Left ventricle myocardium superior (tissue), 1 donor: ENCODE measurements at regions not wholly inside any gene's neighbourhood (a gene's known extent, or its start where the extent isn't known, plus 50 kb on each side); places are given as distances from the start of the nearest gene placed in this dataset.
"Not testable (repeated sequence)": the region's sequence is repeated elsewhere in the genome, so short reads cannot be mapped to it uniquely, and the experiment has no call there.

Experiments
- ATAC-seq: fragments of 200-7000 bp; cut with Tn5 transposase; one replicate; pipeline ENCODE4 v1.9.1; 2020; ENCODE audit warnings: mild to moderate bottlenecking, moderate library complexity
- DNase-seq: peaks from one replicate; pipeline ENCODE4 v3.0.0-alpha.2; 2020
- intact Hi-C: fragments of 100-400 bp; cut with micrococcal nuclease; formaldehyde crosslinking; loops from one replicate; pipeline ENCODE4 v1.11.0; 2022
- donor health status: DM: no; HTN: yes; CAD: no; lungs with severe emphysema.

GRCh38 chr1:201633297-201633696 lies 94.4 kb downstream of the NAV1 start:
- peak; percentile 65 for DNase-seq
- intact Hi-C loops: loop anchor here (10.0 kb wide), 1 partner anchor 62 kb away; no protein-coding TSS in a partner anchor
- peak; percentile 84 for ATAC-seq

DNA sequence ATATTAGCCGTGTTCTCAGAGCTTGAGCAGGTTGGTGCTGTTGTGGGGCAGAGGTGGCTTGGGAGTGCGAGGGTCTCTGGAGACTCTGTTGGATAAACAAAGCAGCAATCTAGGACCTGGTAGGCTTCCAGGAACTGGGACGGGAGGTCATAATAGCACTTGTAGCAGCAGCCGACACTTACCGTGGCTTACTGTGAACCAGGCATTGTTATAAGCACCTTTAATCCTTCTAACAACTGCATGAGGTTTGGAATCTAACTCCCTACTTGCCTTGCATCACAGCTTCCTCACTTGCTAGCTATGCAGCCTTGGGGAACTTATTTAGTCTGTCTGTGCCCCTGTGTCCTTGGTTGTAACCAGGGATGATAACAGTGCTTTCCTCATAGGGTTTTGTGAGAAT lies 94.9 kb downstream of the NAV1 start:
- no peak for DNase-seq
- ATAC-seq: peak; percentile 3
- intact Hi-C loops: loop anchor here (10.0 kb wide), 1 partner anchor 61 kb away; no protein-coding TSS in a partner anchor

GRCh38 chr1:201634261-201634660 lies 95.3 kb downstream of the NAV1 start:
- intact Hi-C loops: loop anchor here (10.0 kb wide), 1 partner anchor 61 kb away; no protein-coding TSS in a partner anchor
- DNase-seq: no peak
- ATAC-seq: no peak

DNA sequence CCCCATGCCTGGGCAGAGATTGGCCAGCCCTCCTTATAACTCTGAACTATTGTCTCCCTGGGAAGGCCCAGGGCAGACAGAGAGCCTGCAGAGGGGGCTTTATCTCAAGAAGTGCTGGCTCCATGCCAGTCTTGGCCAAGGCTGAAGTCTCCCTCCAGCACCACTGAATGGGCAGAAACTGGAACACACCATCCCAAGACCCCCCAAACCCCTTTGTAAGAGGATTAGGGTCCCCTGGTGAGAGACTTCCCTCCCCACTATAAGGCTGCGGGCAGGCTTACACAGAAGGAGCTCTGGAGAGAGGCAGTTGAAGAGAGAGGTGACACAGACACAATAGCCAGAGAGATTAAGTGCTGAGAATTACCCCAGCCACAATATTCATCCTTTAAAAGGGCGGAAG lies 97.2 kb downstream of the NAV1 start:
- intact Hi-C loops: loop anchor here (10.0 kb wide), 1 partner anchor 59 kb away; no protein-coding TSS in a partner anchor
- no peak for ATAC-seq
- DNase-seq: no peak

GRCh38 chr1:201636510-201636971 lies 97.6 kb downstream of the NAV1 start:
- no peak for DNase-seq
- no peak for ATAC-seq
- intact Hi-C loops: loop anchor here (10.0 kb wide), 1 partner anchor 58 kb away; no protein-coding TSS in a partner anchor

DNA sequence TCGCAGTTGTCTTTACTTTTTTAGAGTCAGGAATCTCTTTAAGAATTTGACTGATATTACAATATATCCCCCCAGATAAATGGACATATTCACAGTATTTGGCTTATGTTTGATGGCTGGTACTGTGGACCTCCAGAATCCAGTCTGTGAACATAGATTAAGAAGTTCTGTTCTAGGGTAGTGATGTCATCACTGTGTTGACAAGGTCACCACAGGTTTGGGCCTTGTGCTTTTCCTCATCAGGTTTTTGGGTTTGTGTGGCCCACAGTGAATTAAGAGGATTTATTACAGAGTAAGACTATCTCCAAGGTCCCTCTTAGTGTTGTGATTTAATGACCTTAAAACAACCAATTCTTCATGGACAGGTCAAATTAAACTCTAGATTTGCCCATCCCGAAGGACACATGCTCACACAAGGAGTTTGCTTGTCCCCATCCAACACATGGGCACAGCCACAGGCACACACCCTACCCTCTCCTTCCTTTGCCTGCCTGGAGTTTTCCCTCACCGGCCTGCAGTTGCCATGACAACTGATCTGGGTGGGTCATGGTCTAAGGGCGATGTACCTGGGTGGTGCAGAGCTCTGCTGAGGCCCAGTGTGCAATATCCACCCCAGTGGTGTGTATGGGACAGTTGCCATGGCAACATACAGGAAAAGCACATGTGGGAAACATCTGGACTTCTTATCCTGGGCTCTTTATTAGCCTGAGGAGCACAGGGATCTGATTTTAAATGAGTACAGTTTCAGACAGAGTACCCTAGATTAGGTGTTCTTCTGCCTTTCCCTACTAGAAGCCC lies 98.6 kb downstream of the NAV1 start:
- no peak for DNase-seq
- intact Hi-C loops: loop anchor here (10.0 kb wide), 1 partner anchor 57 kb away; no protein-coding TSS in a partner anchor
- ATAC-seq: peak; percentile 34

DNA sequence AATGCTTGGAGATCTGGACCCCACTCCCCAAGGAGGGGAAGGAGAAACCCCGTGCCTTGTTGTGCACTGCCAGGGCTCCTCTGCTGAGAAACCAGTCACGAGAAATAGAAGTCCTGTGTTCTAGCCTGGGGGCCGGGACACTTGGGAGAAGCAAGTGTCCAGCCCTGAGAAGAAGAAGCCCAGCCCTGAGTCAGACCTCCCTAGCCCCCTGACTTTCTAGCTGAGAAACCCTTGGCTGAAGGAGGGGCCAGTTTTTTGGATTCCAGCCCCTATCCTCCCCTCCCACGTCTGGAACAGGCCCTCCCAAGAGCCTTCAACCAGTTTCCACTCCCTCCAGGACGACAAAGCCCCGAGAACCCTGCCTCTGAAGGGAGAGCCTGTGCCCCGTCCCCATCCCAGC lies 100.5 kb downstream of the NAV1 start:
- no peak for DNase-seq
- intact Hi-C loops: loop anchor here (10.0 kb wide), 1 partner anchor 55 kb away; no protein-coding TSS in a partner anchor
- ATAC-seq: peak; percentile 41

GRCh38 chr1:201639826-201640225 lies 100.9 kb downstream of the NAV1 start:
- DNase-seq: no peak
- peak; percentile 29 for ATAC-seq
- intact Hi-C loops: loop anchor here (10.0 kb wide), 1 partner anchor 55 kb away; no protein-coding TSS in a partner anchor

DNA sequence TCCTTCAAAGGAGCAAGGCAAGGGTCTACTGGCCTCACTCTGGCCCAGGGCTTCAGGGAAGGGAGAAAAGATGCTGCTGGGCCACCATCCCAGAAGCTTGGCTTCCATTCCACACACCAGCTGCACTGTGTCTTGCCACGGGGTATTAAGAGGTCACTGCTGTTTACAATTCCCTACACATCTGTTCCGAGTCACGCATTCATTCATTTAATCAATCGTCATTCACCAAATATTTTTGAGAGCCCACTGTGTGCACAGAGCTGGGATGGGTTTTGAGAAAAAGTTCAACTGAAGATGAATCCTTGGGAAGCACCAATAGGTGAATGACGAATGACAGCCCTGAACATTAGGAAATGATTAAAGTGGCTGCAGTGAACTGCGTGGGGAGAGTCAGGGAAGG lies 101.7 kb downstream of the NAV1 start:
- intact Hi-C loops: no loop called here
- ATAC-seq (peak; percentile 80), DNase-seq (peak; percentile 77)

DNA sequence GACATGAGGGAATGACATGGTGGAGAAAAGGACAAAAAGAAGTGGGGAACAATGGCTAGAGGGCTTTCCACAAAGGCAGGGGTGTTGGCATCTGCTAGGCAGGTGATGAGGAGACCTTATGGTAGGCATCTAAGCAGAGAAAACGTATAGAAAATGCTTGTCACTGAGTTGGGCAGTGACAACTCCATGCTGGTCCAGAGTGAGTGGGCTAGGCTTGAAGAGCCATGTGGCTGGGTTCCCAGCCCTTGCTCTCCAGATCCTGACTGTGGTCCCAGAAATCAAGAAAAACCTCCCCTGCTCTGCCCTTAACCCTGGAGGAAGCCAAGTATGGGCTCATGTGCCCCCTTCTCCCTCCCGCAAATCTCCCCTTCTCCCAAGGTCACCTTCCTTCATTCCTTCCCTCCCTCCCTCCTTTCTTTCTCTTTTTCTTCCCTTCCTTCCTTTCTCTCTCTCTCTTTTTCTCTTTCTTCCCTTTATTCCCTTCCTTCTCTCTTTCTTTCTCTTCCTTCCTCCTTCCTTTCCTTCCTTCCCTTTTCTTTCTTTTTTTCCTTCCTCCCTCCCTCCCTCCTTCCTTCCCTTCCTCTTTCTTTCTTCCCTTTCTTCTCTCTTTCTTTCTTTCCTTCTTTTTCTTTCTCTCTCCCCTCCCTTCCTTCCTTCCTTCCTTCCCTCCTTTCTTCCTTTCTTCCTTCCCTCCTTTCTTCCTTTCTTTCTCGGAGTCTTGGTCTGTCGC lies 102.8 kb downstream of the NAV1 start:
- ATAC-seq (no peak), DNase-seq (no peak)
- intact Hi-C loops: no loop called here

- no peak for ATAC-seq
- no peak for DNase-seq
- intact Hi-C loops: no loop called here
These were observed 104.8 kb downstream of the NAV1 start for GRCh38 chr1:201643835-201644104.

DNA sequence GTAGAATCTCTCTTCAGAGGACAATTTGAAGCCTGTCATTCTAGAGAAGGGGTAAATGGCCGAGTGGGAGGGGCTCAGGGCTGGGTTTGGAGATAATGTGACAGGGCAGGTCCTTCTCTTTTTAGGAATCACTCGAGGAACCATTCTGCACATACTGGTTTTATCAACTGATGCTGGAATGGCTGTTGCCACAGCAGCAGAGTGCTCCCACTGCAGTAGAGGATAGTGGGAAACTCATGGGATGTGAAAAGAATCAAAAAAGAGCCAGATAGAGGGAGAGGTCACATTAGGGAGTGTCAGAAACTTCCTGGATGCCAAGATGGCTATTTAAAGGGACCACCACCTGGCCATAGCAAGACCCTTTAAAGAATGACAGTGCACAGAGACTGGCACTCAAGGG lies 105.3 kb downstream of the NAV1 start:
- intact Hi-C loops: no loop called here
- ATAC-seq: no peak
- DNase-seq: no peak

DNA sequence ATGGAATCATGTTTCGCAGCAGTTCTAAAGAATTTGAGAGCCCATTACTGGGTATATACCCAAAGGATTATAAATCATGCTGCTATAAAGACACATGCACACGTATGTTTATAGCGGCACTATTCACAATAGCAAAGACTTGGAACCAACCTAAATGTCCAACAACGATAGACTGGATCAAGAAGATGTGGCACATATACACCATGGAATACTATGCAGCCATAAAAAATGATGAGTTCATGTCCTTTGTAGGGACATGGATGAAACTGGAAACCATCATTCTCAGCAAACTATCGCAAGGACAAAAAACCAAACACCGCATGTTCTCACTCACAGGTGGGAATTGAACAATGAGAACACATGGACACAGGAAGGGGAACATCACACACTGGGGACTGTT lies 106.1 kb downstream of the NAV1 start:
- DNase-seq, ATAC-seq, intact Hi-C loops: not testable (repeated sequence)

DNA sequence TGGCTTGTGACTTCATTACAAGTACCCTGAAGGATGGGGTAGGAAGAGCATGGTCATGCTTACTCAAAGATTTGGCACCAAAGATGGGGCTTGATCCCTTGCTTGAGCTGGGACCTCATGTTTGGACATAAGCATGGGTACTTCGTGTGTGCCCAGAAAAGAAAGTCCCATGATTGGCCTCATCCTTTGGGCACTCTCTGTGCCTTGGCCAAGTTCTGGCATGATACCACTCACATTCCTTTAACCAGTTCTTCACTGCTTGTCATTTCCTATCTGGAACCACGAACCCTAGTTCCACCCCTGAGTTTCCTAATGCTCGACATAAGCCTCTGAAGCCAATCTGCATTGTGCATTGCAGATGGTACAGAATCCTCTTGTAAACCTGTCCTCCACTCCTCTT lies 107.0 kb downstream of the NAV1 start:
- ATAC-seq (no peak), DNase-seq (no peak)
- intact Hi-C loops: no loop called here

GRCh38 chr1:201646411-201647022 lies 107.6 kb downstream of the NAV1 start:
- intact Hi-C loops: no loop called here
- DNase-seq: no peak
- ATAC-seq: no peak

GRCh38 chr1:201647094-201647493 lies 108.2 kb downstream of the NAV1 start:
- intact Hi-C loops: no loop called here
- ATAC-seq (no peak), DNase-seq (no peak)

GRCh38 chr1:201647722-201648065 lies 108.8 kb downstream of the NAV1 start:
- no peak for ATAC-seq
- intact Hi-C loops: no loop called here
- no peak for DNase-seq

DNA sequence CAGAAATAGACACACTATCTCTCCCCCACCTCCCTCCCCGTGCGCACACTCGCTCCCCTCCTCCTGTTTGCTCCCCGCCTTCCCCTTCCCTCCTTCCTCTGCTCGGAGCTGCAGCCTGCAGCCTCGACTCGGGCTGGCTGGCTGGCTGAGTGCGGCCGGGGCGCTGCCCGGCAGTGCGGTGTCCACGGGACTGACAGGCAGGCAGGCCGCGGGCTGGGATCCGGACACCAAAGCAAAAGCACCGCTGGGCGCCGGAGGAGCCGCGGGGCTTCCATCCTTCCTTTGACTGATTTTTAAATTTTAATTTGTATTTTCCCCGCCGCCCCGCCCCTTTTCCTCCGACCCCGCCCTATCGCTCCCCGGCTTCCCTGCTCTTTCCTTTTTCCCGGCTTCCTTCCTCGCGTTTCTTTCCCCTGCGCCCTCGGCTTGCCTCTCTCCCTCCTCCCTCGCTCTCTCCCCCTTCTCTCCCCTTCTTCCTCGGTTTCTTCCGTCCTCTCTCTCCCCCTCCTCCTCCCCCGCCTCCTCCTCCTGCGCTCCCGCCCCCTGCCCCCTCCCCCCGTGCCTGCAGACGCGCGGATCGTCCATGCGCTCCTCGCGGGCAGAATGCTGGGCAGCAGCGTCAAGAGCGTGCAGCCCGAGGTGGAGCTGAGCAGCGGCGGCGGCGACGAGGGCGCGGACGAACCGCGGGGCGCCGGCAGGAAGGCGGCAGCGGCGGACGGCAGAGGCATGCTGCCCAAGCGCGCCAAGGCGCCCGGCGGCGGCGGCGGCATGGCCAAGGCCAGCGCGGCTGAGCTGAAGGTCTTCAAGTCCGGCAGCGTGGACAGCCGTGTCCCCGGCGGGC lies 109.4 kb downstream of the NAV1 start:
- DNase-seq (peak; percentile 80), ATAC-seq (peak; percentile 78)
- intact Hi-C loops: no loop called here
